CD4-positive, alpha-beta T cell treated with Interleukin-4 for 4 hours (primary cell): ENCODE measurements at regions not wholly inside any gene's neighbourhood (a gene's known extent, or its start where the extent isn't known, plus 50 kb on each side); places are given as distances from the start of the nearest gene placed in this dataset.
"Not testable (repeated sequence)": the region's sequence is repeated elsewhere in the genome, so short reads cannot be mapped to it uniquely, and the experiment has no call there.

Source experiments
- DNase-seq: peaks from one replicate; pipeline ENCODE4 v3.0.0-alpha.2; 2020

DNA sequence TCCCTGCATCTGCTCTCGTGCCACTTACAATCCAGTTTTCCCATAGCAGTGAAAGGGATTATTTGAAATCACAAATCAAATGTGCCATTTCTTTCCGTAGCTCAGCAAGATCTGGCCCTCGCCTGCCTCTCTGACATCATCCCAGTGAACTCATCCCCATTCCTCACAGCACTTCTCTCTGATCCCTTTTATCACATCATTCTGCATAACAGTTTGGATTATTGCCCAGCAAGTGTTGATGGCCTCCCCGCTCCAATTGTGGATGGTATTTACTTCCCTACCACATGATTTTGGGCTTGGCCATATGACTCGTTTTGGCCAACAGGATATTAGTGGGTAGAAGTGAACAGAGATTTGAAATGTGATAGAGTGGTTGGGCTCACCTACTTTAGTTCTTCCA lies 185.0 kb downstream of the NPIPA7 start:
- DNase-seq: not testable (repeated sequence)

- not testable (repeated sequence) for DNase-seq
These were observed 186.4 kb downstream of the NPIPA7 start for GRCh38 chr16:16565326-16565725.

GRCh38 chr16:16570055-16570454 lies 191.1 kb downstream of the NPIPA7 start:
- not testable (repeated sequence) for DNase-seq

GRCh38 chr16:16570874-16571273 lies 191.9 kb downstream of the NPIPA7 start:
- not testable (repeated sequence) for DNase-seq

GRCh38 chr16:16572130-16572774 lies 193.3 kb downstream of the NPIPA7 start:
- DNase-seq: not testable (repeated sequence)

GRCh38 chr16:16577062-16577461 lies 198.1 kb downstream of the NPIPA7 start:
- not testable (repeated sequence) for DNase-seq

- DNase-seq: no peak
These were observed 199.8 kb downstream of the NPIPA7 start for GRCh38 chr16:16578701-16579100.

DNA sequence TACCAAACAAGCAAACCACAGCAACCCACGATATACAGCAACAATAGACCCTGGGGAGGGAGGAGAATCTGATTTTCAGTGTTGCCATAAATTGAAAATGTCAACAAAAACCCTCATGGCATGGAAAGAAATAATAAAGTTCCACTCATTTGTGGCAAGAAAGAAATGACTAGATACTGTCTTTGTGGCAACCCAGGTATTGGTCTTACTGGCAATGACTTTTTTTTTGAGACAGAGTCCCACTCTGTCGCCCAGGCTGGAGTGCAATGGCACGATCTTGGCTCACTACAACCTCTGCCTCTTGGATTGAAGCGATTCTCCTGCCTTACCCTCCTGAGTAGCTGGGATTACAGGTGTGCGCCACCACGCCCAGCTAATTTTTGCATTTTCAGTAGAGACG lies 204.0 kb downstream of the NPIPA7 start:
- DNase-seq: not testable (repeated sequence)

GRCh38 chr16:16586073-16586651 lies 207.2 kb downstream of the NPIPA7 start:
- not testable (repeated sequence) for DNase-seq

GRCh38 chr16:16586969-16587368 lies 208.0 kb downstream of the NPIPA7 start:
- not testable (repeated sequence) for DNase-seq

DNA sequence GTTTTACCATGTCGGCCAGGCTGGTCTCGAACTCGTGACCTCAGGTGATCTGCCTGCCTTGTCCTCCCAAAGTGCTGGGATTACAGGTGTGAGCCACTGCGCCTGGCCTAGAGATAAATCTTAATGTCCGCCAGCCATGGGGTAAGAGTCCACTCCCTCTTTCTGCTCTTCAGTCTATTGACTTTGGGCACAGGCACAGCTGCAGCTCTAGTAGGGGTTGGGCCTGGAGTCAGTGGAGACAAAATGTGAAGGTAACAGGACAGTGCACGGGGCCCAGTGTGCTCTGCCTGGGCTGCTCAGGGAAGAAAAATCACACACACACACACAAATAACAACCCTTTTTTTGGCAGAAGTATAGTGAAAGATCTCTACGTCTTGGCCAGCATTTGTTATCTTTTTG lies 209.5 kb downstream of the NPIPA7 start:
- DNase-seq: not testable (repeated sequence)

- not testable (repeated sequence) for DNase-seq
These were observed 211.8 kb downstream of the NPIPA7 start for GRCh38 chr16:16590654-16591318.

DNA sequence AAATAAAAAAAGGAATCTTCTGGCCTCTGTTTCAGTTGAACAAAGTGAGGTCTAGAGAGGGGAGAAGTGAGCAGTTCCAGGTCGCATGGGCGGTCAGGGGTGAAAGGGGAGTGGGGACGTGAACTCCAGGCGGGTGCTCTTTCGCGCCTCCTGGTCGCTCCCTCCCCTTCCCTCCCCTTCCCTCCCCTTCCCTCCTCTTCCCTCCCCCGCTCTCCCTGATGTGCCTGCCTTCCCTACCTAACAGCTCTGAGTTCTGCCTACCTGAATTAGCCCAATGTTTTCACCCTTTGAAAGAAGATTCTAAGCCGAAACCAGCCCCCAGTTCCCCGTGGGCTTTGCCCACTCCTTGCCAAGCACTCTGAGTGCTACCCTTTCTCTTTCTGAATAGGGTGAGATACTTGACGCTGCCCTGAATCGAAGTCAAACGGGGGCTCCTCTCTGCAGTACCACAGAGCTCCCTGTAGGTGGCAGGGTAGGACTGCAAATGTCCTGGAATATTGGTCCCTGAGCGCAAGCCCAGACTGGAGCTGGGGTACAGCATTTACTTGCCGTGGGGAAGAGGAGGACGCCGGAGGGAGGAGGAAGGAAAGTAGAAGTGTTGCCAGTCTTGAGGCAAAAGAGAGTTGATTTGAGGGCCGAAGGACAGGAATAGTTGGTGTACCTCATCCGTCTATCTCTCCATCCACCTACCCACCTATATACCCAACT lies 214.4 kb downstream of the NPIPA7 start:
- peak; percentile 36 for DNase-seq

GRCh38 chr16:16595029-16595718 lies 216.2 kb downstream of the NPIPA7 start:
- DNase-seq: not testable (repeated sequence)

- DNase-seq: not testable (repeated sequence)
These were observed 222.3 kb downstream of the NPIPA7 start for GRCh38 chr16:16601239-16601638.

- not testable (repeated sequence) for DNase-seq
These were observed 228.6 kb downstream of the NPIPA7 start for GRCh38 chr16:16607401-16608082.

GRCh38 chr16:16609627-16610026 lies 230.7 kb downstream of the NPIPA7 start:
- not testable (repeated sequence) for DNase-seq

DNA sequence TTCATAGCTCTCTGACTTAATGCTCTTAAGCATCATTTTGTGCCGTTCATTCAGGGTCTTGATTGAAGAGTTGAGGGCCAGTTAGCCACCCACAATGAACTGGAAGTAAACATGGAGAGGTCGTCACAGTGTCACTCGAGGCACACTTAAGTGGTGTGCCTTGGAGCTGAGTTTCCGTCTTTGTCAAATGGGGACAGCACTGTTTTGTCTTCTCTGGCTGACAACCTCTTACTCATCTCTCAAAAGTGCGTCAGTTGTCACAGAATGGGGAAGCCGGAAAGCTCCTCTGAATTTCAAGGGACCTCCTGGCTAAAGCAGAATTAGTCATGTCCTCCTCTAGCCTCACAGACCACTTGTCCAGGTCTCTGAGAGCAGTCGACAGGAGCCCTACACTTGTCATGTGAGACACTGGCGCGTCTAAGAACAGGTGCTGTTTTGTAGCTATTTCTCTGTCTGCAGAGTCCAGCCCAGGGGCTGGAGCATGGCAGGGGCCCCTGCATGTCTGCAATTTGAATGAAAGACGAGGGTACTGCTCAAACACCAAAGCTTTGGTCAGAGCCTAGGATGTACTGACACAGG lies 231.5 kb downstream of the NPIPA7 start:
- DNase-seq: not testable (repeated sequence)

DNA sequence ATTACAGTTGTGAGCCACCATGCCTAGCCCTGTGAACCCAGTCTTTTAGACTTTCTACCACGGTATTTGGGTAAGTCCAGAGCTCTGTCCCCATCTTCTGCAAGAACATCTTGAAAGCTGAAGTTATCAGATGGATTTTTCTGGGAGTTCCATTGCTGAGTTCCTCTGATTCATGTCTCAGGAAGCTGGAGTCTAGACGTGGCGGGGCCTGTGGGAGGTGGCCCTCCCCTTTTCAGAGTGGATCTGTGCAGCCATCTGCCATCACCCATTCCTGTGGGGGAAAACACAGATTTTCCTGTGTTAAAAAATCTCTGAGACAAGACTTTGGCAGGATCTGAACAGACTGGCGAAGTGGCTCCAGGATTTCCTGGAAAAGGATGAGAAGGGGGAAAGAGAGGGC lies 234.3 kb downstream of the NPIPA7 start:
- not testable (repeated sequence) for DNase-seq

DNA sequence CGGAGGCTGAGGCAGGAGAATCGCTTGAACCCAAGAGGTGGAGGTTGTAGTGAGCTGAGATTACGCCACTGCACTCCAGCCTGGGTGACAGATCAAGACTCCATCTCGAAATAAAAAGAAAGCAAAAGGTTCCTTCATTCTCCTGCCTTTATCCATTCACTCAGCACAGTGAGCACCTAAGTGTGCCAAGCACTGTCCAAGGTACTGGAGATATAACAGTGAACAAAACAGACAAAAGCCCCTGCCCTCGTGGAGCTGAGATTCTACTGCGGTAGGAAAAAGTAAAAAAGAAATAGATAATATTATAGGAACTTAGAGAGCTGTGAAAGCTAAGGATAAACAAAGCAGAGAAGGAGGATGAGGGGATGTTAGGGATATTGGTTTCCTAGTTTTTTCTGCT lies 235.5 kb downstream of the NPIPA7 start:
- not testable (repeated sequence) for DNase-seq

DNA sequence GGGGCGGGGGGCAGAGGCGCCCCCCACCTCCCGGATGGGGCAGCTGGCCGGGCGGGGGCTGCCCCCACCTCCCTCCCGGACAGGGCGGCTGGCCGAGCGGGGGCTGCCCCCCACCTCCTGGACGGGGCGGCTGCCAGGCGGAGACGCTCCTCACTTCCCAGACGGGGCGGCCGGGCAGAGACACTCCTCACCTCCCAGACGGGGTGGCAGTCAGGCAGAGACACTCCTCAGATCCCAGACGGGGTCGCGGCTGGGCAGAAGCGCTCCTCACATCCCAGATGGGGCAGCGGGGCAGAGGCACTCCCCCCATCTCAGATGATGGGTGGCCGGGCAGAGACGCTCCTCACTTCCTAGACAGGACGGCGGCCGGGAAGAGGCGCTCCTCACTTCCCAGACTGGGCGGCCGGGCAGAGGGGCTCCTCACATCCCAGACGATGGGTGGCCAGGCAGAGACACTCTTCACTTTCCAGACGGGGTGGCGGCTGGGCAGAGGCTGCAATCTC lies 240.1 kb downstream of the NPIPA7 start:
- DNase-seq: not testable (repeated sequence)

- DNase-seq: not testable (repeated sequence)
These were observed 245.4 kb downstream of the NPIPA7 start for GRCh38 chr16:16624367-16624766.
